Body of pancreas (tissue), 4 donors: ENCODE measurements at regions not wholly inside any gene's neighbourhood (a gene's known extent, or its start where the extent isn't known, plus 50 kb on each side); places are given as distances from the start of the nearest gene placed in this dataset.

Source experiments
- ATAC-seq: fragments of 150-250 bp; one replicate; pipeline ENCODE4 v1.9.1; 2016
- DNase-seq, 4 donors: peaks; one replicate each; pipeline ENCODE4 v3.0.0-alpha.2; 2019
- H3K27ac ChIP-seq, 4 donors: fragments of 200-600 bp; sonication (generic); 1 replicate in 3 of 4; 2 replicates in 1 of 4; pipeline versions ENCODE4 v1.5.1 to v1.6.1; 2016 to 2019; ENCODE audit warnings: mild to moderate bottlenecking in 1 of 4, mixed read lengths in 1 of 4, moderate library complexity in 1 of 4
- H3K27me3 ChIP-seq, 2 donors: fragments of 200-600 bp; sonication (generic); one replicate each; pipeline ENCODE4 v1.6.0; 2016; ENCODE audit warnings: mild to moderate bottlenecking in 1 of 2
- H3K36me3 ChIP-seq, 2 donors: fragments of 200-600 bp; sonication (generic); replicated peaks in 1 of 2; 2 replicates each; pipeline ENCODE4 v1.5.1; 2016; ENCODE audit warnings: low read depth in 2 of 2; ENCODE audit not compliant: insufficient read depth in 1 of 2
- H3K4me1 ChIP-seq: fragments of 200-600 bp; sonication (generic); one replicate; pipeline ENCODE4 v1.6.0; 2016
- H3K4me3 ChIP-seq, 2 donors: fragments of 200-600 bp; sonication (generic); 1 replicate in 1 of 2; 2 replicates in 1 of 2; pipeline ENCODE4 v1.5.1; 2016 to 2019
- H3K9me3 ChIP-seq, 3 donors: fragments of 200-600 bp; sonication (generic); 1 replicate in 2 of 3; 2 replicates in 1 of 3; pipeline ENCODE4 v1.5.1; 2016
- POLR2A ChIP-seq, 3 donors: fragments of 450-650 bp; IDR thresholded peaks; one replicate each; pipeline ENCODE4 v1.6.1; 2016; ENCODE audit warnings: antibody characterized with exemption in 3 of 3, mild to moderate bottlenecking in 2 of 3
- WGBS, 2 donors: methylation state at CpG; one replicate each; pipeline ENCODE4 v1.1.5; 2017; 5-methylcytosine and 5-hydroxymethylcytosine counted together
- intact Hi-C: fragments of 100-400 bp; cut with DNase I; formaldehyde crosslinking; loops from one replicate; pipeline ENCODE4 v1.15.1; 2023
- TF ChIP-seq, protein P1 (sequence below), 7 experiments: fragments of 450-650 bp in 4 of 7; fragments of 200-600 bp in 3 of 7; sonication (generic) in 3 of 7; IDR thresholded peaks; one replicate each; pipeline ENCODE4 v1.5.1; 2016 to 2019; ENCODE audit warnings: antibody characterized with exemption in 7 of 7

DNA sequence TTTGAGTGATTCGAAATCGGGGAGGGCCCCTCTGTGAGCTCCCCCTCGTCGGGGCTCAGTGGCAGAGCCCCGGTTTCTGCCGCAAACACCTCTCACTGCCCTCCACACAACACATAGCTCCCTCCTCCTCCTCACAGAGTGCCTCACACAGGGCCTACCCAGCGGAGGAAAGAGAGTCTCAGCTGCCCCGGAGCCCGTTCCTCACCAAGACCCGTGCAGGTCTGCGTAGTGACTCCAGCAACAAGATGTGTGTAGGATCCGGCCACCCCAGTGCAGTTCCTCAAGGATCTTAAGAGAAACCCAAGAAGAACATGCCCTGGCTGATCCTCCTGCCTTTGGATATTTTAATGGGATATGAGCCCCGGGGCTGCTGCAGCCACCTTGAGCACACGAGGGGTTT is 238.4 kb downstream of the BRD1 start:
- Histone ChIP-seq H3K4me3 (no peak overlapping the region), H3K36me3 (no peaks in the 10 kb centered on the region), H3K9me3 (no peaks in the 10 kb centered on the region), H3K27me3 (no peaks in the 10 kb centered on the region), H3K4me1 (no peaks in the 10 kb centered on the region), H3K27ac (no peak overlapping the region)
- DNase-seq: no peak
- TF ChIP-seq, protein P1, sequence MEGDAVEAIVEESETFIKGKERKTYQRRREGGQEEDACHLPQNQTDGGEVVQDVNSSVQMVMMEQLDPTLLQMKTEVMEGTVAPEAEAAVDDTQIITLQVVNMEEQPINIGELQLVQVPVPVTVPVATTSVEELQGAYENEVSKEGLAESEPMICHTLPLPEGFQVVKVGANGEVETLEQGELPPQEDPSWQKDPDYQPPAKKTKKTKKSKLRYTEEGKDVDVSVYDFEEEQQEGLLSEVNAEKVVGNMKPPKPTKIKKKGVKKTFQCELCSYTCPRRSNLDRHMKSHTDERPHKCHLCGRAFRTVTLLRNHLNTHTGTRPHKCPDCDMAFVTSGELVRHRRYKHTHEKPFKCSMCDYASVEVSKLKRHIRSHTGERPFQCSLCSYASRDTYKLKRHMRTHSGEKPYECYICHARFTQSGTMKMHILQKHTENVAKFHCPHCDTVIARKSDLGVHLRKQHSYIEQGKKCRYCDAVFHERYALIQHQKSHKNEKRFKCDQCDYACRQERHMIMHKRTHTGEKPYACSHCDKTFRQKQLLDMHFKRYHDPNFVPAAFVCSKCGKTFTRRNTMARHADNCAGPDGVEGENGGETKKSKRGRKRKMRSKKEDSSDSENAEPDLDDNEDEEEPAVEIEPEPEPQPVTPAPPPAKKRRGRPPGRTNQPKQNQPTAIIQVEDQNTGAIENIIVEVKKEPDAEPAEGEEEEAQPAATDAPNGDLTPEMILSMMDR (IDR thresholded peaks at IDR 0.05): no peak
- no peak for TF ChIP-seq POLR2A (IDR thresholded peaks at IDR 0.05)
- no peak for ATAC-seq
- WGBS, 2 donors: 75 to 83% methylated on average over 14 of the region's 14 CpGs
- intact Hi-C loops: no loop called here

DNA sequence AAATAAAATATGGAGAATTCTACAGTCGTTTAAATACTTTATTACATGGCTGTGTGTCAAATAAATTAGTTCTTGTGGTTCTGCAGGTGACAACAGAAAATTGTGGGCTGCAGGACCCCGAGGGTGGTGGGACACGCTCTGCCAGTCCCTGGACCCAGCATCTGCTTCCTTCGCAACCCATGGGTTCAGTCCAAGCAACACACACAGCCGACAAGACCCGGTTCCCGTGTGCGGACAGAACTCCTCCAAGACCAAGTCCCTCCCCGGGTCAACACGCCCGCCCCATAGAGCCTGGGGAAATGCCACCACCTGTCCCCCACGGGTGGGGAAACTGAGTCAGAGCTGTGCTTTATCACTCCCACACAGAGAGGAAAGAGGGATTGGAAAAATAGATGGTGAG is 238.9 kb downstream of the BRD1 start:
- intact Hi-C loops: no loop called here
- 53 to 56% methylated on average over 10 to 12 of the region's 12 CpGs for WGBS, 2 donors
- no peaks in the 10 kb centered on the region for H3K27me3 ChIP-seq
- H3K9me3 ChIP-seq: no peaks in the 10 kb centered on the region
- DNase-seq: no peak
- TF ChIP-seq, protein P1 (IDR thresholded peaks at IDR 0.05): no peak
- no peak for TF ChIP-seq POLR2A (IDR thresholded peaks at IDR 0.05)
- no peak overlapping the region for H3K27ac ChIP-seq
- ATAC-seq: no peak
- H3K4me1 ChIP-seq: no peaks in the 10 kb centered on the region
- H3K36me3 ChIP-seq: no peaks in the 10 kb centered on the region
- no peak overlapping the region for H3K4me3 ChIP-seq

DNA sequence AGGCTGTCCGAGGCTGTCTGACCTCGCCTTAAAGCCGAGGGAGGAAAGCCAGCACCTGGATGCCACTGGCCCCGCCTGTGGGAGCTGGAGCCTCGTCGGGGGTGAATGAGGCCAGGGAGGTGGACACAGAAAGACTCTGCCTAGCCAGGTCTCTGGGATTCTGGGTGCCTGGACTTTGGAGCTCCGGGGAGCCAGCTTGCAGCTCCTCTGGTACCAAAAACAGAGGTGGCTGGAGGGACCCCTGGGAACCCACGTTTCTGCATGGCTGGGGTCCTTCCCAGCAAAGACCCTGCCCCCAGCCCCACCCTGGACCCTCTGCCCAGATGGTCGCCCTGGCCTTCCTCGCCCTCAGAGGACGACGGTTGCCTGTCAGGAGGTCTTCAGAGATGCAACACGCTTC is 239.7 kb downstream of the BRD1 start:
- H3K9me3 ChIP-seq: no peaks in the 10 kb centered on the region
- no peak for TF ChIP-seq POLR2A (IDR thresholded peaks at IDR 0.05)
- TF ChIP-seq, protein P1 (IDR thresholded peaks at IDR 0.05): no peak
- DNase-seq (no peak), ATAC-seq (no peak)
- H3K36me3 ChIP-seq: no peaks in the 10 kb centered on the region
- whole genome bisulfite sequencing, 2 donors: 39 to 63% methylated on average over 7 to 13 of the region's 13 CpGs
- no peak overlapping the region for H3K4me3 ChIP-seq
- intact Hi-C loops: no loop called here
- no peaks in the 10 kb centered on the region for H3K4me1 ChIP-seq
- no peaks in the 10 kb centered on the region for H3K27me3 ChIP-seq
- no peak overlapping the region for H3K27ac ChIP-seq

GRCh38 chr22:49587421-49587820 is 240.3 kb downstream of the BRD1 start:
- 78 to 80% methylated on average over 9 to 13 of the region's 13 CpGs for WGBS, 2 donors
- H3K4me3 ChIP-seq: no peak overlapping the region
- H3K27me3 ChIP-seq: no peaks in the 10 kb centered on the region
- ATAC-seq (no peak), DNase-seq (no peak)
- TF ChIP-seq, protein P1 (IDR thresholded peaks at IDR 0.05): no peak
- TF ChIP-seq POLR2A (IDR thresholded peaks at IDR 0.05): no peak
- H3K4me1 ChIP-seq: no peaks in the 10 kb centered on the region
- intact Hi-C loops: no loop called here
- H3K27ac ChIP-seq: no peak overlapping the region
- no peaks in the 10 kb centered on the region for H3K9me3 ChIP-seq
- H3K36me3 ChIP-seq: no peaks in the 10 kb centered on the region

DNA sequence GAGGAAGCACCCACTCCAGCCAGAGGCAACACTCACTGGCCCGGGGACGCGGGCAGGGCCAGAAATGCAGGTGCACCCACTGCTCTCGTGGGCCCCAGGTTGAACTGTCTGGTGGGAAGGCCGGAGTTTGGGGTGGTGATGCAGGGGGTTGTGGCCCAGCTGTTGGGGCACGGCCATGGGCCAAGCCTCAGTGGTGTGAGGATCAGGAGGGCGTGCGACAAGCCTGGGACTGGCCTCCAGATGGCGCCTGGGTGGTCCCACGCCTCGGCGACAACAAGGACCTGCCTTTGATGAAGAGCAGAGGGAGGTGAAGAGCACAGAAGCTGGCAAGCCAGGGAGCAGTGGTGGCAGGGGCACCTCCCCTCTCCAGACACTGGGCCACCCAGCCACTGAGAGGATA is 240.8 kb downstream of the BRD1 start:
- no peaks in the 10 kb centered on the region for H3K36me3 ChIP-seq
- no peak overlapping the region for H3K27ac ChIP-seq
- no peaks in the 10 kb centered on the region for H3K4me1 ChIP-seq
- no peak overlapping the region for H3K4me3 ChIP-seq
- no peak for ATAC-seq
- intact Hi-C loops: no loop called here
- no peaks in the 10 kb centered on the region for H3K9me3 ChIP-seq
- DNase-seq: no peak
- 56 to 67% methylated on average over 5 to 12 of the region's 12 CpGs for WGBS, 2 donors
- no peaks in the 10 kb centered on the region for H3K27me3 ChIP-seq
- TF ChIP-seq, protein P1 (IDR thresholded peaks at IDR 0.05): no peak
- no peak for TF ChIP-seq POLR2A (IDR thresholded peaks at IDR 0.05)
